ENCODE measurements at regions not wholly inside any gene's neighbourhood (a gene's known extent, or its start where the extent isn't known, plus 50 kb on each side); places are given as distances from the start of the nearest gene placed in this dataset.

GRCh38 chr1:224494343-224494742, 59.7 kb upstream of the WDR26 start:
- TF ChIP-seq, protein P1, sequence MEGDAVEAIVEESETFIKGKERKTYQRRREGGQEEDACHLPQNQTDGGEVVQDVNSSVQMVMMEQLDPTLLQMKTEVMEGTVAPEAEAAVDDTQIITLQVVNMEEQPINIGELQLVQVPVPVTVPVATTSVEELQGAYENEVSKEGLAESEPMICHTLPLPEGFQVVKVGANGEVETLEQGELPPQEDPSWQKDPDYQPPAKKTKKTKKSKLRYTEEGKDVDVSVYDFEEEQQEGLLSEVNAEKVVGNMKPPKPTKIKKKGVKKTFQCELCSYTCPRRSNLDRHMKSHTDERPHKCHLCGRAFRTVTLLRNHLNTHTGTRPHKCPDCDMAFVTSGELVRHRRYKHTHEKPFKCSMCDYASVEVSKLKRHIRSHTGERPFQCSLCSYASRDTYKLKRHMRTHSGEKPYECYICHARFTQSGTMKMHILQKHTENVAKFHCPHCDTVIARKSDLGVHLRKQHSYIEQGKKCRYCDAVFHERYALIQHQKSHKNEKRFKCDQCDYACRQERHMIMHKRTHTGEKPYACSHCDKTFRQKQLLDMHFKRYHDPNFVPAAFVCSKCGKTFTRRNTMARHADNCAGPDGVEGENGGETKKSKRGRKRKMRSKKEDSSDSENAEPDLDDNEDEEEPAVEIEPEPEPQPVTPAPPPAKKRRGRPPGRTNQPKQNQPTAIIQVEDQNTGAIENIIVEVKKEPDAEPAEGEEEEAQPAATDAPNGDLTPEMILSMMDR (IDR thresholded peaks at IDR 0.05) = no peak
- TF ChIP-seq POLR2A (IDR thresholded peaks at IDR 0.05) = no peak

All from Peyer's patch (tissue), 4 donors.